ENCODE measurements at regions not wholly inside any gene's neighbourhood (a gene's known extent, or its start where the extent isn't known, plus 50 kb on each side); places are given as distances from the start of the nearest gene placed in this dataset.
"Not testable (repeated sequence)": the region's sequence is repeated elsewhere in the genome, so short reads cannot be mapped to it uniquely, and the experiment has no call there.

GRCh38 chr18:14995023-14995422 is 247.1 kb downstream of the ANKRD30B start:
- not testable (repeated sequence) for TF ChIP-seq CTCF (IDR thresholded peaks at IDR 0.05); POLR2A (IDR thresholded peaks at IDR 0.05); POLR2AphosphoS5 (IDR thresholded peaks at IDR 0.05); EP300 (IDR thresholded peaks at IDR 0.05; ENCODE audit: low read depth)
